DMS 273 (cell line): ENCODE measurements at regions not wholly inside any gene's neighbourhood (a gene's known extent, or its start where the extent isn't known, plus 50 kb on each side); places are given as distances from the start of the nearest gene placed in this dataset.

Experiments
- DNase-seq: peaks from one replicate; lab custom pipeline; 2025; ENCODE audit not compliant: unreplicated experiment; lab: John Stamatoyannopoulos, UW

GRCh38 chr1:182295697-182296096 lies 95.9 kb downstream of the GLUL start:
- DNase-seq = no peak

- no peak for DNase-seq
These were observed 98.4 kb downstream of the GLUL start for GRCh38 chr1:182293119-182293589.

GRCh38 chr1:182292193-182292741 lies 99.3 kb downstream of the GLUL start:
- DNase-seq = no peak

GRCh38 chr1:182291584-182292192 lies 99.9 kb downstream of the GLUL start:
- no peak for DNase-seq

- DNase-seq = no peak
These were observed 102.6 kb downstream of the GLUL start for GRCh38 chr1:182288749-182289604.

GRCh38 chr1:182286761-182287160 lies 104.8 kb downstream of the GLUL start:
- DNase-seq = no peak

- DNase-seq = no peak
These were observed 107.6 kb downstream of the GLUL start for GRCh38 chr1:182283746-182284544.

GRCh38 chr1:182281541-182281940 lies 110.0 kb downstream of the GLUL start:
- no peak for DNase-seq

- no peak for DNase-seq
These were observed 111.1 kb downstream of the GLUL start for GRCh38 chr1:182280504-182280900.

GRCh38 chr1:182279724-182280503 lies 111.7 kb downstream of the GLUL start:
- DNase-seq = peak; percentile 81

- no peak for DNase-seq
These were observed 112.3 kb downstream of the GLUL start for GRCh38 chr1:182279302-182279701.

- DNase-seq = no peak
These were observed 113.2 kb downstream of the GLUL start for GRCh38 chr1:182278144-182279054.

- no peak for DNase-seq
These were observed 116.3 kb downstream of the GLUL start for GRCh38 chr1:182275271-182275670.

GRCh38 chr1:182274618-182275017 lies 117.0 kb downstream of the GLUL start:
- no peak for DNase-seq

- DNase-seq = no peak
These were observed 120.9 kb downstream of the GLUL start for GRCh38 chr1:182270731-182271130.

- no peak for DNase-seq
These were observed 122.5 kb downstream of the GLUL start for GRCh38 chr1:182269097-182269496.

GRCh38 chr1:182268669-182269068 lies 122.9 kb downstream of the GLUL start:
- no peak for DNase-seq

- DNase-seq = no peak
These were observed 127.4 kb downstream of the GLUL start for GRCh38 chr1:182264185-182264584.

- DNase-seq = no peak
These were observed 127.9 kb downstream of the GLUL start for GRCh38 chr1:182263706-182264105.
